HG03558 (cell line): ENCODE measurements at regions not wholly inside any gene's neighbourhood (a gene's known extent, or its start where the extent isn't known, plus 50 kb on each side); places are given as distances from the start of the nearest gene placed in this dataset.

Experiments
- ATAC-seq: cut with Tn5 transposase; IDR thresholded peaks from one replicate; pipeline ENCODE4 v1.9.1; 2021; ENCODE audit warnings: moderate number of reproducible peaks; ENCODE audit not compliant: unreplicated experiment; ENCODE audit errors: extremely low read depth

GRCh38 chr17:14838567-14838966 is 426.6 kb downstream of the PMP22 start:
- no peak for ATAC-seq

GRCh38 chr17:14833201-14833785 is 431.8 kb downstream of the PMP22 start:
- no peak for ATAC-seq

- ATAC-seq, result no peak
Observed at GRCh38 chr17:14831491-14831890, 433.6 kb downstream of the PMP22 start.

DNA sequence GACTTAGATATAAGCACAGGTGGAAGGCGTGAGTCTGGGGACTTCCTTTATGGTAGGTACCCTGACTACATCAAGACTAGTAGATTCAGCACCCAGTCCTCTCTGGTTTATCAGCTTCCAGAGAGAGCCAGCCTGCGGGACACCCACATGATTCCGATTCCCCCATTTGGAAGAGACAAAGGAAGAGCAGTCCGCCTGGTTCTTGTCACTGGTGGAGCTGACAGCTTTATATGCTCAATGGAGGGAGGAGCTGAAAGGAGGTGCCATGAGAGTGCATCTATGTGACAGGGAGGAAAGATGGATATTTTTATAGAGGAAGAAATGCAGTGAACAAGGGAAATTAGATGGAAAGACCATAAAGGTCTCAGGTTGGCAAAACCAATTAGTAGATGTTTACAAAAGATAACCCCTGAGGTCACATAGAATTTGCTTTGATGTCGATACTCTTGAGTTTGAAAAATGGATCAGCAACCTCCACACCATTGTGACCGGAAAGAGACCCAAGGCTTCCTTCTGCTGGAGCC is 437.7 kb downstream of the PMP22 start:
- no peak for ATAC-seq

DNA sequence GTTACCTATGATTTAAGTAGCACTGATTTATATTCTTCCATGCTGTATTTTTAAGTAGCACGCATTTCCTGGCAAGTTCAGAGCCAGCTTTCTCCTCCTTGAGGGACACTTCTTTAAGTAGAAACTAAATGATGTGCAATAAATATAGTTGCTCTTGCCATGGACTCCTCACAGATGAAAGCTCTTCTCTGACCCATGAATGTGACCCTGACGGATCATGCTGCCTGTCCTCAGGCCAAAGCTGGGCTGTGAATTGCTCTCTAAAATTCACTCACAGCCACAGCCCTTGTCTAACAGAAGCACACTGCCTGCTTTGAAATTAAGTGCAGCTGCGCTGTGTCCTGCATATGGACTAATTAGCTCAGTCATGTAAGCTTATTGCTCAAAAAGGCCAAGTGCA is 438.8 kb downstream of the PMP22 start:
- ATAC-seq, result no peak

- no peak for ATAC-seq
Observed at GRCh38 chr17:14818469-14818868, 446.7 kb downstream of the PMP22 start.

- no peak for ATAC-seq
Observed at GRCh38 chr17:14815079-14815478, 450.0 kb downstream of the PMP22 start.

DNA sequence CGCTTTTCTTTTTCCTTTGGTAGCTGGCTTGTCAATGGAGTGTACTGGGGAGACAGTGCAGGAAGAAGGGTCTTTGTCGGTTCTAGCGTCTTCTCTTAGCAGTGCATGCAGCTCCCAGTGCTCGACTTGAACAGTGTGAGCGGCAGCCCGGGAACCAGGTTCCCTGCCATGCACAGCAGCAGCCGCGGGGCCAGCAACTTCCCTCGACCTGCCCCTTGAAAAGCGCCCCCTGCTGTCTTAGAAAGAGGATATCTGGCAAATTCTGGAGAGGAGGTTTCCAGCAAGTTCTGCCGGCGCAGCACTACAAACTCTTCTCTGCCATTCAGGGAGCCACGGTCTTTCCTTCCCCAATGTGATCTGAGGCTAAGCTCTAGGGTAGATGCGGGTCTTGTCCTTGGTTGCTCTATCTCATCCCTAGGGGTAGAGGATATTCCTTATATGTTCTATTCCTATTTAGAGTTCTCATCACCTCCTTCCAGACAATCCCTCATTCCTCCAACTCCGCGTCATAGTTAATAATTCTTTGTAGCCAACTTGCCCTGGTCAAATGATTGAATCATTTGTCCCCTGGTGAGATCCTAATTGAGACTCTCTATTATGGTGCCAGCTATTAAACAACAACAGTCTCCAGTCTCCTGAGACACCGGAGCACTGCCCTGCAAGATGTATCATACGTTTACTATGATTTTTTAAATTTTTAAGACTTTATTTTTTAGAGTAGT is 451.3 kb downstream of the PMP22 start:
- no peak for ATAC-seq

DNA sequence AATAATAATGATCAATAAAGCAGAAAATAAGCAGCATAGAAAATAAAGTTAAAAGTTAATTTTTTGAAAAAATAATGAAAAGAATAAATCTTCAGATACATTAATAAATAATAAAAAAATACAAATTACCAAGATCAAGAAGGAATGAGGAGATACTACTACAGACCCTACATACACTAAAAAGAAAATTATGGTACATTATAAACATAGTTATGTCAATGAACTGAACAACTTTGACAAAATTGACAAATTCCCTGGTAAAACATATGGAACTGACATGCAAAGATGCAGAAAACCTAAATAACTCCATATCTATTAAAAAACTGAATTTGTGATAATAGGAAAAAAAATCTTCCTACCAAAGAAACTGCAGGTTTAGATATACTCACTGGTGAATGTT is 456.7 kb downstream of the PMP22 start:
- no peak for ATAC-seq

DNA sequence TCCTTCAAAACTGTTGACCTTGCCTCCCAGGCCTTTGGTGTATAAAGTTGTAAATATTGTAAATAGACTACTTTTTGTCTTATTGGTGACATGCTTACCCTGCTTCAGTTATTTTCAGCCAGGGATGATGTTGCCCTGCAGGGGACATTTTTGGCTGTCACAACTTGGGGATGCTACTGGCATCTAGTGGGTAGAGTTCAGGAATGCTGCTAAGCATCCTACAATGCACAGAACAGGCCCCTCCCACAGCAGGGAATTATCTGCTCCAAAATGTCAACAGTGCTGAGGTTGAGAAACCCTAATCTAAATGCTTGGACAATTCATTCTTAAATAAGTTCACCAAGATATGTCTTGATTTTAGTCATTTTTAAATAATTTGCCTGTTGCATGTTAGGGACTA is 459.8 kb downstream of the PMP22 start:
- ATAC-seq, result no peak

DNA sequence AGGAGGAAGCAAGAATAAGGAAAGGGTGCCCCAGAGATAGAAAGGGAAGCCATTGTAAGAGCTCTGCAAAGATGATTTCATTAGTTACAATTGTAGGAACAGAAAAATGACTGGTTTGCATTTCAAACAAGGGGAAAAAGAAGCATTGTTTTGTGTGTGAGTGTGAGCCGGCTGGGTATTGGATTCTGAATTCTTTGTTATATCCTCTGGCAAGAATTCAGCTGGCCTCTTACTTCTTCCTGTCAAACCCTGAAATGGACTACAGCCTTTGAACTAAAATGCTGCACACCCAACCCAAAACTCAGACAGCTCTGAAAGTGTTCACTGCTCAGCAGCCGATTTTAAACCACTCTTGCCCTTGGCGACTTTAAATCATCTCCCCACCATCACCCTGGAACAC is 461.3 kb downstream of the PMP22 start:
- ATAC-seq, result no peak

DNA sequence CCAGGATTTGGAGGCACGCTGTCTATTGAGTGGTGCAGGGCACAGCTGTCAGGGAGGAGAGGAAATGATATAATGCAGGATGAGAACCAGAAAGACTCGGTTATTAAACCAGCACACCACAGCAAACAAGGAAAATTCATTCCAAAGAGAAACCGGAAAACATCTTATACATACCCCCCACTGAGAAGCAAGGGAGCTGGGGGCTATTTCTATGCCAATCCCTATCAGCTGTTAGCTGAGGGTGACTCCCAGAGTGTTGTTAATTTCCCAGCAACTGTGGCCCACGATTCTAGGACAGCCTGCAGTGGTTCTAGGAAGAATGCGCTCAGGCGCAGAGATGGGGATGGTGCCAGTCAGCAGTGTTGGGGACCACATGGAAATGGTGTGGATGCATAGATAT is 467.3 kb downstream of the PMP22 start:
- ATAC-seq, result no peak

DNA sequence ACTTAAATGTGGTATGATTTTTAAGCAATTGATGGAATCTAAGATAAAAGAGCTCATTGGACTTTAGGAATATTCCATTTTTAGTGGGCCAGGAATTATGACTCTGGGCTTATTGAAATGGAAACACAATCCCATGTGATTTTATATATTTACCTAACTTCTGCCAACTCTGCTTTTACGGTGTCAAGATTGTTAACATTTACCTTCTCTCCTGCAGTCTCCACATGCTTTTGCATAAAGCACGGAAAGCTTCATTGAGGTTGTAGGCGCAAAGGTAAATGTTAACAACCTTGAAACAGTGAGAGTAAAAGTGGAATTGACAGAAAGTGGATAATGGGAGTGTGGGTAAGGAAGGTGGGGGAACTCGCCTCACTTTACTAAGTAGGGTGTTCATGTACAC is 468.1 kb downstream of the PMP22 start:
- no peak for ATAC-seq

- no peak for ATAC-seq
Observed at GRCh38 chr17:14794961-14795360, 470.2 kb downstream of the PMP22 start.

- no peak for ATAC-seq
Observed at GRCh38 chr17:14793237-14793636, 471.9 kb downstream of the PMP22 start.

- no peak for ATAC-seq
Observed at GRCh38 chr17:14792746-14793145, 472.4 kb downstream of the PMP22 start.

DNA sequence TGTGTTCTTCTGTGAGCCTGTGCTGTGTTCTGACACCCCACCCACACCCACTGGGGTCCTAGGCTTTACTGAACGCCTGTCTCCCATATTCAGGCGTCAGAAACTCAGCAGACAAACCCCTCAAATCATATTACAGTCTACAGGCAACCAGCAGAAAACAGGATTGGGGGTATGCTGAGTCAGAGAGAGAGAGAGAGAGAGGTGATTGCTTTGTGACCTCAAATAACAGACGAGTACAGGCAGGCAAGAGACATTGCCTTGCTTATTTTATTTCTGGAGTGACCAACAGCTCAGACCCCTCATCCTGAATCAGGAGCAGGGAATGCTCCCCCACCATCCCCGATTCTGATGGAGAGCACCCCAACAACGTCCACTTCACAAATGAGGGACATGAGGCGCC is 473.9 kb downstream of the PMP22 start:
- no peak for ATAC-seq

DNA sequence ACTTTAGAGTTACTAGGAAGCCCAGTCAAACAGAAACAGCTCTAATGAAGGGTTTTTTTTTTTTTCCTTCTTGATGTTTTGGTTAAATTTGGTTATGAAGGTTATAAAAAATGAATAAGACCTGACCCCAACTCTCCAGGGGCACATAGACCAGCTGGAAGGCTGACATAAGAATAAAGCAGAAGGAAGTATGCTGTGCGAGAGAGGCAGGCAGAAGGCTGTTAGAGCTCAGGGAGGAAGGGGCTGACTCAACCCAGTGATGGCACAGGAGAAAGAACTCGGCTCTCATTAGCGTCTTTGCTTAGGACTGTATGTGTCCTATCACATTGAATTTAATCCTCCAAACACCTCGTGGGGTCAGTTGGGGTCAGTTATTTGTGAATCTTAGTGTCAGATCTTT is 474.6 kb downstream of the PMP22 start:
- ATAC-seq, result no peak

DNA sequence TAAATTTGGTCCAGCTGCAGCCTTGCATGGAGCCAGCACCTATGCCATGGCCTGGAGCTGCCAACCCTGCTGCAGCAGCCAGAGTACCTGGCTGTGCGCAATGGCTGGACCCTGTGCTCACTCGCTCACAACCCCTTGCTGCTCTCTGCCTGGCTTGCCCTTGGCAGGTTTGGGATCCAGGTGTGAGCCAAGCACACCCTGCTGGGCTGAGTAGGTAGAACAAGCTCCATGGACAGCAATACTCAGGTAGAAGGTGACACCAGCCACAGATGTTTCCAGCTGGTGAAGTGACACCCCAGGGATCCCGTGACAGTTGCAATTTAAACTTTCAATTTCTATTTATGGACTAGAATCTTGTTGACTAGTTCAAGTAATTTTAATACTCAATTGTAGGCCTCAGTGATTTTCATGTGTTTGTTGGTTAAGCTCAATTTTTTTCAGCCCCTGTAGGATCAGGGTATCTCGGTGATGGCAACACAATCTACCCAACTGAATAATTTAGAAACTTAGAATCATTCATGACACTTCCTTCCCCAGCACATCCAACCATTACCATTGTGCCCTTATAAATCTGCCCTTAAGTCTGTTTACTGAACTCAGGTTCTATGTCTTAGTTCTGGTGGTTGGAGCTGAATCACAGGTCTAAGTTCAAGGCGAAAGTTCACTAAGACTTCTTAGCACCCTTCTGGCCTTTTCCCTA is 480.0 kb downstream of the PMP22 start:
- no peak for ATAC-seq

DNA sequence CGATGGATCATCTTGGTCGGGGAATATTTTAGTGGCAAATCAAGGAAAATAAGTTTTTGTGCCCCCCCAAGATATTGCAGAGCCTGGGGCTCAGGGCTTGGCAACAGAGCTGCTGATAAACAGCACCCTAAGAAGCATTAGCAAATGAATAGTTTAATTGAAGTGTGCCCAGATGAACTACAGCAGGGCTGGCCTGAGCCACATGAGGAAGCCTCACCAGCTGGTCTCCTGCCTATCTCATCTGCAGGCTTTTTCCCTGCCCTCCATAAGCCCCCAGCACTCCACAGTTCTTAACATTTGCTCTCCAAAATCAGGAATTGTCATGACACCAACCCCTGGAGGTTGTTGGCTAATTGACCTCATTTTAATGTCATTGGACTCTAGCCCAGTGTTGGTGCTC is 480.2 kb downstream of the HS3ST3B1 start:
- ATAC-seq, result no peak

- no peak for ATAC-seq
Observed at GRCh38 chr17:14780097-14780651, 479.3 kb downstream of the HS3ST3B1 start.
